H1 (cell line): ENCODE measurements at regions not wholly inside any gene's neighbourhood (a gene's known extent, or its start where the extent isn't known, plus 50 kb on each side); places are given as distances from the start of the nearest gene placed in this dataset.
A peak's percentile ranks its signal among the peaks of the same experiment; 100 is the strongest.

ENCODE experiments used
- BACH1 ChIP-seq: IDR thresholded peaks from 2 replicates; pipeline ENCODE4 v1.6.1; 2012; ENCODE audit warnings: low read length, improper control_type of control experiment
- CBX5 ChIP-seq: fragments of 300-800, 300-1000 bp; sonication (generic); IDR thresholded peaks from 2 replicates; pipeline ENCODE4 v1.7.1; 2016; ENCODE audit warnings: antibody characterized with exemption, low read length, low read depth
- CHD7 ChIP-seq: fragments of 300-600 bp; sonication (generic); IDR thresholded peaks from 2 replicates; pipeline ENCODE4 v1.7.1; 2012; ENCODE audit warnings: low read length, moderate library complexity, mild to moderate bottlenecking, inconsistent platforms; ENCODE audit not compliant: insufficient replicate concordance
- CTBP2 ChIP-seq: IDR thresholded peaks from 2 replicates; pipeline ENCODE4 v1.7.0; 2011; ENCODE audit warnings: borderline replicate concordance, mild to moderate bottlenecking, moderate library complexity, mixed read lengths, low read length; ENCODE audit not compliant: insufficient read depth, insufficient read length
- EP300 ChIP-seq, 2 experiments: IDR thresholded peaks; 1 replicate in 1 of 2; 2 replicates in 1 of 2; pipeline ENCODE4 v1.6.1; 2011 to 2012; ENCODE audit warnings: low read depth in 2 of 2, low read length in 2 of 2, mild to moderate bottlenecking in 2 of 2, borderline replicate concordance in 1 of 2, inconsistent platforms in 1 of 2, moderate library complexity in 1 of 2
- KDM5A ChIP-seq: fragments of 200-600 bp; IDR thresholded peaks from 2 replicates; pipeline ENCODE4 v1.7.1; 2012; ENCODE audit warnings: mild to moderate bottlenecking, low read length, inconsistent platforms, mixed read lengths
- SUZ12 ChIP-seq: fragments of 200-600 bp; sonication (generic); IDR thresholded peaks from 2 replicates; pipeline ENCODE4 v1.6.1; 2012; ENCODE audit warnings: mild to moderate bottlenecking, inconsistent platforms, low read length, moderate library complexity, mixed read lengths
- TAF1 ChIP-seq: IDR thresholded peaks from 2 replicates; pipeline ENCODE4 v1.6.1; 2011; ENCODE audit warnings: mild to moderate bottlenecking, low read depth, low read length

GRCh38 chr5:45060724-45061123 is 252.0 kb downstream of the MRPS30 start (continued):
- TF ChIP-seq CHD7 (peak; percentile 73), KDM5A (no peak), EP300 (IDR thresholded peaks at IDR 0.05; ENCODE audit: borderline replicate concordance in 1 of 2, low read depth in 2 of 2, low read length in 2 of 2) (peak in 1 of 2 experiments; percentile 61; a peak in 1 of 3 replicates), TAF1 (no peak), CBX5 (no peak), BACH1 (no peak), CTBP2 (no peak), SUZ12 (no peak)
- TF ChIP-seq, all 59 proteins: peak for 7
